ENCODE measurements at regions not wholly inside any gene's neighbourhood (a gene's known extent, or its start where the extent isn't known, plus 50 kb on each side); places are given as distances from the start of the nearest gene placed in this dataset.

DNA sequence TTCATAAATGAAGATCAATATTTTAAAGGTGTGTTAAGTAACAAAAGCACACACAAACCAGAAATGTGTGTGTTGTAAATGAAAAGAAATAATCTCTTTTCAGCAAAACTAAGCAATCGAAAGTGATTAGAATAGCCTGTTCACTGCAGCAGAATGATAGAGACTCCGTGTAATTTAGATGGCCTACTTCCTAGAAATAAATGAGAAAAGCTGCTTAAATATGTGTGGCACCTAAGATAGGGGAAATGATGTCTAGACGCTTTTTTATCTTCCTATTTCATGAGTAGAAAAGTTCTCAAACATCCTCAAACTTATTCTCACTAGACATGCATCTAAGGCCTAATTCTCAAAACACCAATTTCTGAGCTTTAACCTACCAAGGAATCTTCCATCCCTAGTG is 124.7 kb upstream of the BRINP3 start (continued):
- TF ChIP-seq ZSCAN20 (CRISPR knock-in tag; IDR thresholded peaks at IDR 0.05; ENCODE audit: borderline replicate concordance), result no peak

DNA sequence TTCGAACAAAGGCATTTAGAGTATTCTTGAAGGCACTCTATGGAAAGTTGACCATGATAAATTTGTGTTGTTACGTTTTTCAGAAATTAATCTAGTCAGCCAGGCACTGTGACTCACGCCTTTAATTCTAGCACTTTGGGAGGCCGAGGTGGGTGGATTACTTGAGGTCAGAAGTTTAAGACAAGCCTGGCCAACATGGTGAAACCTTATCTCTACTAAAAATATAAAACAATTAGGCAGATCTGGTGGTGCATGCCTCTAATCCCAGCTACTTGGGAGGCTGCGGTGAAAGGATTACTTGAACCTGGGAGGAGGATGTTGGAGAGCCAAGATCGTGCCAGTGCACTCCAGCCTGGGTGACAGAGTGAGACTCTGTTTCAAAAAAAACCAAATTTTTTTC is 130.6 kb upstream of the BRINP3 start:
- no TSS peak for BruUV-seq (replicated peaks)
- no peak overlapping the region for H3K9ac ChIP-seq (ENCODE audit: insufficient read depth, low read depth, low read length)
- H3K9me3 ChIP-seq (ENCODE audit: low read length), result no peaks in the 10 kb centered on the region
- ChIA-PET CTCF (ENCODE audit: low intra/inter-chr PET ratio, low total read pairs) (no interaction called here), POLR2A (no interaction called here)
- intact Hi-C loops (cut with micrococcal nuclease; ENCODE audit: unreplicated experiment), result no loop called here
- 20% methylated on average over 6 of the region's 6 CpGs for WGBS (ENCODE audit: low lambda C conversion rate)
- H3K79me2 ChIP-seq (ENCODE audit: insufficient read depth, low read length), result no peaks in the 10 kb centered on the region
- in situ Hi-C loops (cut with HindIII; ENCODE audit: extremely low pct_ligation_motif_present, low pct_unique_long_range_greater_than_20kb), result no loop called here
- H2AFZ ChIP-seq (ENCODE audit: low read length), result no peak overlapping the region
- no peak overlapping the region for H3K4me3 ChIP-seq (replicated peaks in 1 of 3; ENCODE audit: insufficient read depth in 1 of 3, low read depth in 2 of 3, low read length in 3 of 3)
- H3K27me3 ChIP-seq (ENCODE audit: control insufficient read depth in 1 of 2, insufficient read depth in 2 of 2, low read length in 2 of 2), result no peaks in the 10 kb centered on the region
- no peak overlapping the region for H3K4me2 ChIP-seq (ENCODE audit: low read depth, low read length)
- DNase-seq (ENCODE audit: low spot score) (no peak), ATAC-seq (no peak), FAIRE-seq (no peak)
- no peak overlapping the region for H3K27ac ChIP-seq (ENCODE audit: extremely low read length, insufficient read depth, low read length)
- no peaks in the 10 kb centered on the region for H3K4me1 ChIP-seq (ENCODE audit: insufficient read depth, low read length)
- H4K20me1 ChIP-seq (ENCODE audit: insufficient read depth, low read length), result no peaks in the 10 kb centered on the region
- no peaks in the 10 kb centered on the region for H3K36me3 ChIP-seq (replicated peaks in 1 of 2; ENCODE audit: control insufficient read depth in 1 of 2, insufficient read depth in 2 of 2, low read length in 2 of 2)
- no peak for TF ChIP-seq ZNF556 (CRISPR knock-in tag; IDR thresholded peaks at IDR 0.05; ENCODE audit: borderline replicate concordance)
- TF ChIP-seq ZNF777 (CRISPR knock-in tag; IDR thresholded peaks at IDR 0.05), result no peak
- no peak for TF ChIP-seq RBM22 (optimal IDR thresholded peaks at IDR 0.05; ENCODE audit: low read length)
- TF ChIP-seq, protein P1, sequence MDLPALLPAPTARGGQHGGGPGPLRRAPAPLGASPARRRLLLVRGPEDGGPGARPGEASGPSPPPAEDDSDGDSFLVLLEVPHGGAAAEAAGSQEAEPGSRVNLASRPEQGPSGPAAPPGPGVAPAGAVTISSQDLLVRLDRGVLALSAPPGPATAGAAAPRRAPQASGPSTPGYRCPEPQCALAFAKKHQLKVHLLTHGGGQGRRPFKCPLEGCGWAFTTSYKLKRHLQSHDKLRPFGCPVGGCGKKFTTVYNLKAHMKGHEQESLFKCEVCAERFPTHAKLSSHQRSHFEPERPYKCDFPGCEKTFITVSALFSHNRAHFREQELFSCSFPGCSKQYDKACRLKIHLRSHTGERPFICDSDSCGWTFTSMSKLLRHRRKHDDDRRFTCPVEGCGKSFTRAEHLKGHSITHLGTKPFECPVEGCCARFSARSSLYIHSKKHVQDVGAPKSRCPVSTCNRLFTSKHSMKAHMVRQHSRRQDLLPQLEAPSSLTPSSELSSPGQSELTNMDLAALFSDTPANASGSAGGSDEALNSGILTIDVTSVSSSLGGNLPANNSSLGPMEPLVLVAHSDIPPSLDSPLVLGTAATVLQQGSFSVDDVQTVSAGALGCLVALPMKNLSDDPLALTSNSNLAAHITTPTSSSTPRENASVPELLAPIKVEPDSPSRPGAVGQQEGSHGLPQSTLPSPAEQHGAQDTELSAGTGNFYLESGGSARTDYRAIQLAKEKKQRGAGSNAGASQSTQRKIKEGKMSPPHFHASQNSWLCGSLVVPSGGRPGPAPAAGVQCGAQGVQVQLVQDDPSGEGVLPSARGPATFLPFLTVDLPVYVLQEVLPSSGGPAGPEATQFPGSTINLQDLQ (CRISPR knock-in tag; IDR thresholded peaks at IDR 0.05), result no peak
- TF ChIP-seq, protein P2, sequence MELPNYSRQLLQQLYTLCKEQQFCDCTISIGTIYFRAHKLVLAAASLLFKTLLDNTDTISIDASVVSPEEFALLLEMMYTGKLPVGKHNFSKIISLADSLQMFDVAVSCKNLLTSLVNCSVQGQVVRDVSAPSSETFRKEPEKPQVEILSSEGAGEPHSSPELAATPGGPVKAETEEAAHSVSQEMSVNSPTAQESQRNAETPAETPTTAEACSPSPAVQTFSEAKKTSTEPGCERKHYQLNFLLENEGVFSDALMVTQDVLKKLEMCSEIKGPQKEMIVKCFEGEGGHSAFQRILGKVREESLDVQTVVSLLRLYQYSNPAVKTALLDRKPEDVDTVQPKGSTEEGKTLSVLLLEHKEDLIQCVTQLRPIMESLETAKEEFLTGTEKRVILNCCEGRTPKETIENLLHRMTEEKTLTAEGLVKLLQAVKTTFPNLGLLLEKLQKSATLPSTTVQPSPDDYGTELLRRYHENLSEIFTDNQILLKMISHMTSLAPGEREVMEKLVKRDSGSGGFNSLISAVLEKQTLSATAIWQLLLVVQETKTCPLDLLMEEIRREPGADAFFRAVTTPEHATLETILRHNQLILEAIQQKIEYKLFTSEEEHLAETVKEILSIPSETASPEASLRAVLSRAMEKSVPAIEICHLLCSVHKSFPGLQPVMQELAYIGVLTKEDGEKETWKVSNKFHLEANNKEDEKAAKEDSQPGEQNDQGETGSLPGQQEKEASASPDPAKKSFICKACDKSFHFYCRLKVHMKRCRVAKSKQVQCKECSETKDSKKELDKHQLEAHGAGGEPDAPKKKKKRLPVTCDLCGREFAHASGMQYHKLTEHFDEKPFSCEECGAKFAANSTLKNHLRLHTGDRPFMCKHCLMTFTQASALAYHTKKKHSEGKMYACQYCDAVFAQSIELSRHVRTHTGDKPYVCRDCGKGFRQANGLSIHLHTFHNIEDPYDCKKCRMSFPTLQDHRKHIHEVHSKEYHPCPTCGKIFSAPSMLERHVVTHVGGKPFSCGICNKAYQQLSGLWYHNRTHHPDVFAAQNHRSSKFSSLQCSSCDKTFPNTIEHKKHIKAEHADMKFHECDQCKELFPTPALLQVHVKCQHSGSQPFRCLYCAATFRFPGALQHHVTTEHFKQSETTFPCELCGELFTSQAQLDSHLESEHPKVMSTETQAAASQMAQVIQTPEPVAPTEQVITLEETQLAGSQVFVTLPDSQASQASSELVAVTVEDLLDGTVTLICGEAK (IDR thresholded peaks at IDR 0.05), result no peak
- TF ChIP-seq, protein P2 (CRISPR knock-in tag; IDR thresholded peaks at IDR 0.05), result no peak
- TF ChIP-seq, protein P3, sequence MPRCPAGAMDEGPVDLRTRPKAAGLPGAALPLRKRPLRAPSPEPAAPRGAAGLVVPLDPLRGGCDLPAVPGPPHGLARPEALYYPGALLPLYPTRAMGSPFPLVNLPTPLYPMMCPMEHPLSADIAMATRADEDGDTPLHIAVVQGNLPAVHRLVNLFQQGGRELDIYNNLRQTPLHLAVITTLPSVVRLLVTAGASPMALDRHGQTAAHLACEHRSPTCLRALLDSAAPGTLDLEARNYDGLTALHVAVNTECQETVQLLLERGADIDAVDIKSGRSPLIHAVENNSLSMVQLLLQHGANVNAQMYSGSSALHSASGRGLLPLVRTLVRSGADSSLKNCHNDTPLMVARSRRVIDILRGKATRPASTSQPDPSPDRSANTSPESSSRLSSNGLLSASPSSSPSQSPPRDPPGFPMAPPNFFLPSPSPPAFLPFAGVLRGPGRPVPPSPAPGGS (CRISPR knock-in tag; IDR thresholded peaks at IDR 0.05), result no peak
- TF ChIP-seq, protein P4, sequence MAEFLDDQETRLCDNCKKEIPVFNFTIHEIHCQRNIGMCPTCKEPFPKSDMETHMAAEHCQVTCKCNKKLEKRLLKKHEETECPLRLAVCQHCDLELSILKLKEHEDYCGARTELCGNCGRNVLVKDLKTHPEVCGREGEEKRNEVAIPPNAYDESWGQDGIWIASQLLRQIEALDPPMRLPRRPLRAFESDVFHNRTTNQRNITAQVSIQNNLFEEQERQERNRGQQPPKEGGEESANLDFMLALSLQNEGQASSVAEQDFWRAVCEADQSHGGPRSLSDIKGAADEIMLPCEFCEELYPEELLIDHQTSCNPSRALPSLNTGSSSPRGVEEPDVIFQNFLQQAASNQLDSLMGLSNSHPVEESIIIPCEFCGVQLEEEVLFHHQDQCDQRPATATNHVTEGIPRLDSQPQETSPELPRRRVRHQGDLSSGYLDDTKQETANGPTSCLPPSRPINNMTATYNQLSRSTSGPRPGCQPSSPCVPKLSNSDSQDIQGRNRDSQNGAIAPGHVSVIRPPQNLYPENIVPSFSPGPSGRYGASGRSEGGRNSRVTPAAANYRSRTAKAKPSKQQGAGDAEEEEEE (CRISPR knock-in tag; IDR thresholded peaks at IDR 0.05; ENCODE audit: borderline replicate concordance), result no peak

All from HepG2 (cell line).